ENCODE measurements at regions not wholly inside any gene's neighbourhood (a gene's known extent, or its start where the extent isn't known, plus 50 kb on each side); places are given as distances from the start of the nearest gene placed in this dataset.

- TF ChIP-seq CTCF (IDR thresholded peaks at IDR 0.05; ENCODE audit: borderline replicate concordance, insufficient read depth, low read depth, low read length): no peak
- no peak overlapping the region for H3K4me3 ChIP-seq (ENCODE audit: low read depth, low read length)
Observed at GRCh38 chr3:95645291-95645690, 1169.1 kb upstream of the EPHA6 start.

- TF ChIP-seq CTCF (IDR thresholded peaks at IDR 0.05; ENCODE audit: borderline replicate concordance, insufficient read depth, low read depth, low read length): no peak
- H3K4me3 ChIP-seq (ENCODE audit: low read depth, low read length): no peak overlapping the region
Observed at GRCh38 chr3:95654570-95655362, 1159.6 kb upstream of the EPHA6 start.

GRCh38 chr3:95655363-95655986, 1158.9 kb upstream of the EPHA6 start:
- no peak overlapping the region for H3K4me3 ChIP-seq (ENCODE audit: low read depth, low read length)
- no peak for TF ChIP-seq CTCF (IDR thresholded peaks at IDR 0.05; ENCODE audit: borderline replicate concordance, insufficient read depth, low read depth, low read length)

GRCh38 chr3:95670765-95671164, 1143.6 kb upstream of the EPHA6 start:
- TF ChIP-seq CTCF (IDR thresholded peaks at IDR 0.05; ENCODE audit: borderline replicate concordance, insufficient read depth, low read depth, low read length): no peak
- no peak overlapping the region for H3K4me3 ChIP-seq (ENCODE audit: low read depth, low read length)

- H3K4me3 ChIP-seq (ENCODE audit: low read depth, low read length): no peak overlapping the region
- no peak for TF ChIP-seq CTCF (IDR thresholded peaks at IDR 0.05; ENCODE audit: borderline replicate concordance, insufficient read depth, low read depth, low read length)
Observed at GRCh38 chr3:95673215-95673614, 1141.2 kb upstream of the EPHA6 start.

GRCh38 chr3:95705786-95706418, 1108.5 kb upstream of the EPHA6 start:
- H3K4me3 ChIP-seq (ENCODE audit: low read depth, low read length): no peak overlapping the region
- TF ChIP-seq CTCF (IDR thresholded peaks at IDR 0.05; ENCODE audit: borderline replicate concordance, insufficient read depth, low read depth, low read length): no peak

Measured in GM12875 (cell line).